ENCODE measurements at regions not wholly inside any gene's neighbourhood (a gene's known extent, or its start where the extent isn't known, plus 50 kb on each side); places are given as distances from the start of the nearest gene placed in this dataset.

- no peaks in the 10 kb centered on the region for H3K9me3 ChIP-seq
- no peak for DNase-seq
- no peaks in the 10 kb centered on the region for H3K36me3 ChIP-seq
- no peak for TF ChIP-seq POLR2A (IDR thresholded peaks at IDR 0.05)
- TF ChIP-seq CTCF (IDR thresholded peaks at IDR 0.05), result no peak
- TF ChIP-seq EP300 (IDR thresholded peaks at IDR 0.05), result no peak
- TF ChIP-seq POLR2AphosphoS5 (IDR thresholded peaks at IDR 0.05), result no peak
- H3K4me3 ChIP-seq, result no peak overlapping the region
- H3K27ac ChIP-seq, result no peak overlapping the region
- no peaks in the 10 kb centered on the region for H3K27me3 ChIP-seq
- ATAC-seq (ENCODE audit: low FRiP score in 2 of 2), result no peak
- H3K4me1 ChIP-seq, result no peaks in the 10 kb centered on the region
- 81 to 90% methylated on average over 4 of the region's 4 CpGs for WGBS, 2 donors
Measured at GRCh38 chr18:41845563-41845962, 109.5 kb upstream of the PIK3C3 start.

- Histone ChIP-seq H3K9me3 (no peaks in the 10 kb centered on the region), H3K27ac (no peak overlapping the region), H3K36me3 (no peaks in the 10 kb centered on the region), H3K27me3 (no peaks in the 10 kb centered on the region), H3K4me3 (no peak overlapping the region), H3K4me1 (no peaks in the 10 kb centered on the region)
- DNase-seq (no peak), ATAC-seq (ENCODE audit: low FRiP score in 2 of 2) (no peak)
- no peak for TF ChIP-seq EP300 (IDR thresholded peaks at IDR 0.05)
- no peak for TF ChIP-seq POLR2A (IDR thresholded peaks at IDR 0.05)
- TF ChIP-seq POLR2AphosphoS5 (IDR thresholded peaks at IDR 0.05), result no peak
- TF ChIP-seq CTCF (IDR thresholded peaks at IDR 0.05), result no peak
- 64 to 78% methylated on average over 3 of the region's 3 CpGs for WGBS, 2 donors
Measured at GRCh38 chr18:41842886-41843285, 112.1 kb upstream of the PIK3C3 start.

- no peak for ATAC-seq (ENCODE audit: low FRiP score in 2 of 2)
- no peak for DNase-seq
- no peaks in the 10 kb centered on the region for H3K4me1 ChIP-seq
- 85 to 90% methylated on average over 10 of the region's 10 CpGs for WGBS, 2 donors
- H3K36me3 ChIP-seq, result no peaks in the 10 kb centered on the region
- no peak for TF ChIP-seq CTCF (IDR thresholded peaks at IDR 0.05)
- no peak for TF ChIP-seq EP300 (IDR thresholded peaks at IDR 0.05)
- no peak for TF ChIP-seq POLR2A (IDR thresholded peaks at IDR 0.05)
- TF ChIP-seq POLR2AphosphoS5 (IDR thresholded peaks at IDR 0.05), result no peak
- no peak overlapping the region for H3K4me3 ChIP-seq
- H3K27me3 ChIP-seq, result no peaks in the 10 kb centered on the region
- no peak overlapping the region for H3K27ac ChIP-seq
- H3K9me3 ChIP-seq, result no peaks in the 10 kb centered on the region
Measured at GRCh38 chr18:41829647-41830516, 125.2 kb upstream of the PIK3C3 start.

- H3K27ac ChIP-seq, result no peak overlapping the region
- no peak for ATAC-seq (ENCODE audit: low FRiP score in 2 of 2)
- 36 to 37% methylated on average over 2 of the region's 2 CpGs for WGBS, 2 donors
Measured at GRCh38 chr18:41828137-41828536, 126.9 kb upstream of the PIK3C3 start.

More at GRCh38 chr18:41828137-41828536, 126.9 kb upstream of the PIK3C3 start:
- Histone ChIP-seq H3K36me3 (no peaks in the 10 kb centered on the region), H3K4me3 (no peak overlapping the region), H3K4me1 (no peaks in the 10 kb centered on the region), H3K9me3 (no peaks in the 10 kb centered on the region), H3K27me3 (no peaks in the 10 kb centered on the region)
- no peak for DNase-seq
- TF ChIP-seq CTCF (IDR thresholded peaks at IDR 0.05) (no peak), POLR2AphosphoS5 (IDR thresholded peaks at IDR 0.05) (no peak), EP300 (IDR thresholded peaks at IDR 0.05) (no peak), POLR2A (IDR thresholded peaks at IDR 0.05) (no peak)
